ENCODE measurements at regions not wholly inside any gene's neighbourhood (a gene's known extent, or its start where the extent isn't known, plus 50 kb on each side); places are given as distances from the start of the nearest gene placed in this dataset.

GRCh38 chr18:41077076-41077475 is 878.0 kb upstream of the PIK3C3 start:
- TF ChIP-seq POLR2A (IDR thresholded peaks at IDR 0.05) (no peak), CTCF (IDR thresholded peaks at IDR 0.05) (no peak)
